K562 (cell line): ENCODE measurements at regions not wholly inside any gene's neighbourhood (a gene's known extent, or its start where the extent isn't known, plus 50 kb on each side); places are given as distances from the start of the nearest gene placed in this dataset.

Experiments
- ATAC-seq: fragments of 200-7000 bp; cut with Tn5 transposase; 3 replicates; pipeline ENCODE4 v1.9.1; 2020; ENCODE audit warnings: moderate library complexity
- BruUV-seq: library from RNA; stranded (reverse); fragments of 400-500 nt; replicated peaks from 2 replicates; lab custom pipeline; 2021; lab: Mats Ljungman, UMichigan
- CTCF ChIA-PET: fragments of 300-600 bp; formaldehyde crosslinking; extraction: SDS; loops from one replicate; lab custom pipeline; 2021; ENCODE audit warnings: low intra/inter-chr PET ratio; lab: Yijun Ruan, JAX
- POLR2A ChIA-PET: fragments of 300-600, 350-650 bp; sonication (Branson Sonifier 250); formaldehyde crosslinking; extraction: SDS; loops from one replicate; lab custom pipeline; 2021; ENCODE audit warnings: antibody characterized with exemption, inconsistent platforms; lab: Yijun Ruan, JAX
- DNase-seq, 4 experiments: peaks; one replicate each; pipeline versions ENCODE4 v3.0.0 to v3.0.0-alpha.2; 2011 to 2018; ENCODE audit warnings: low spot score in 3 of 4, mixed read lengths in 3 of 4; ENCODE audit errors: extremely low read depth in 1 of 4
- FAIRE-seq: peaks from 2 replicates; lab custom pipeline; 2011; peaks lifted over from hg19 to GRCh38; lab: Jason Lieb, UNC
- H2AFZ ChIP-seq: 2 replicates; pipeline ENCODE4 v1.6.0; 2011; ENCODE audit warnings: low read depth, low read length, control low read depth, inconsistent platforms
- H3K27ac ChIP-seq: fragments of 200-600 bp; 3 replicates; pipeline ENCODE4 v1.8.0; 2011; ENCODE audit warnings: low read depth, mild to moderate bottlenecking, control low read depth, inconsistent platforms, low read length, moderate library complexity, mixed read lengths; ENCODE audit errors: extremely low read depth
- H3K27me3 ChIP-seq, 2 experiments: fragments of 300-600 bp in 1 of 2; 2 replicates in 1 of 2; 3 replicates in 1 of 2; pipeline versions ENCODE4 v1.6.0 to v1.8.0; 2011; ENCODE audit warnings: inconsistent platforms in 2 of 2, low read length in 2 of 2, mild to moderate bottlenecking in 1 of 2, mixed read lengths in 1 of 2, moderate library complexity in 1 of 2; ENCODE audit not compliant: control insufficient read depth in 2 of 2, insufficient read depth in 2 of 2
- H3K36me3 ChIP-seq: fragments of 300-600 bp; 3 replicates; pipeline ENCODE4 v1.8.0; 2011; ENCODE audit warnings: mild to moderate bottlenecking, low read length, inconsistent platforms; ENCODE audit not compliant: control insufficient read depth, insufficient read depth
- H3K4me1 ChIP-seq, 2 experiments: fragments of 200-600 bp in 1 of 2; replicated peaks in 1 of 2; 2 replicates in 1 of 2; 3 replicates in 1 of 2; pipeline versions ENCODE4 v1.5.1 to v1.8.0; 2011; ENCODE audit warnings: inconsistent platforms in 2 of 2, low read length in 2 of 2, mild to moderate bottlenecking in 1 of 2, mixed read lengths in 1 of 2, moderate library complexity in 1 of 2; ENCODE audit not compliant: control insufficient read depth in 2 of 2, insufficient read depth in 2 of 2
- H3K4me2 ChIP-seq: 2 replicates; pipeline ENCODE4 v1.6.1; 2011; ENCODE audit warnings: low read length, control low read depth, inconsistent platforms, mixed read lengths; ENCODE audit not compliant: insufficient read depth
- H3K4me3 ChIP-seq: fragments of 200-600 bp; sonication (generic), shearing (Covaris generic); 2 replicates; pipeline ENCODE4 v1.5.1; 2016; ENCODE audit warnings: control low read depth, inconsistent platforms
- H3K79me2 ChIP-seq: fragments of 200-600 bp; 3 replicates; pipeline ENCODE4 v1.8.0; 2011; ENCODE audit warnings: low read length, inconsistent platforms; ENCODE audit not compliant: control insufficient read depth, insufficient read depth
- H3K9ac ChIP-seq, 2 experiments: 2 replicates each; pipeline versions ENCODE4 v1.6.0 to v1.6.1; 2011; ENCODE audit warnings: low read depth in 2 of 2, low read length in 2 of 2, control low read depth in 1 of 2, inconsistent platforms in 1 of 2, mild to moderate bottlenecking in 1 of 2, mixed read lengths in 1 of 2; ENCODE audit not compliant: insufficient read depth in 1 of 2
- H3K9me1 ChIP-seq: one replicate; pipeline ENCODE4 v1.6.0; 2011; ENCODE audit warnings: inconsistent platforms, mild to moderate bottlenecking, low read length, moderate library complexity; ENCODE audit not compliant: control insufficient read depth, insufficient read depth
- H3K9me3 ChIP-seq: replicated peaks from 2 replicates; pipeline ENCODE4 v1.5.1; 2011; ENCODE audit warnings: low read depth, low read length, inconsistent platforms; ENCODE audit not compliant: control insufficient read depth, insufficient read depth
- H4K20me1 ChIP-seq: replicated peaks from 2 replicates; pipeline ENCODE4 v1.6.1; 2011; ENCODE audit warnings: low read length, inconsistent platforms, mixed read lengths; ENCODE audit not compliant: control insufficient read depth, insufficient read depth
- JUNB ChIP-seq: fragments of 450-650 bp; formaldehyde crosslinking; conservative IDR thresholded peaks from 2 replicates; pipeline ENCODE4 v1.4.0; 2020; ENCODE audit warnings: mild to moderate bottlenecking
- KAT2B ChIP-seq: IDR thresholded peaks from one replicate; pipeline ENCODE4 v1.6.1; 2012; ENCODE audit warnings: low read depth, mild to moderate bottlenecking, control low read depth, inconsistent platforms, low read length, moderate library complexity
- NEUROD1 ChIP-seq: fragments of 150-350 bp; IDR thresholded peaks from 2 replicates; pipeline ENCODE4 v1.6.1; 2014; ENCODE audit warnings: borderline replicate concordance, low read length, low read depth; ENCODE audit not compliant: partially characterized antibody
- NONO ChIP-seq, 2 experiments: fragments of 200-400 bp in 1 of 2; fragments of 450-650 bp in 1 of 2; formaldehyde crosslinking in 1 of 2; IDR thresholded peaks; 2 replicates each; pipeline ENCODE4 v1.6.1; 2017; ENCODE audit warnings: low read depth in 2 of 2, mild to moderate bottlenecking in 2 of 2, moderate library complexity in 2 of 2, low read length in 1 of 2
- RUNX1 ChIP-seq: sonication (generic); IDR thresholded peaks from 2 replicates; pipeline ENCODE4 v1.6.1; 2016; ENCODE audit warnings: antibody characterized with exemption, low read depth
- ZNF707 ChIP-seq: fragments of 250-450 bp; sonication (Bioruptor Pico); conservative IDR thresholded peaks from 2 replicates; pipeline ENCODE4 v1.8.0; 2022; ENCODE audit warnings: inconsistent platforms, mild to moderate bottlenecking, moderate library complexity
- WGBS: fragments of 100-300 bp; shearing (Covaris generic); methylation state at CpG from one replicate; pipeline ENCODE4 v1.1.6; 2016; ENCODE audit warnings: low coverage, mixed read lengths; ENCODE audit not compliant: insufficient coverage; ENCODE audit errors: missing lambda C conversion rate; 5-methylcytosine and 5-hydroxymethylcytosine counted together
- in situ Hi-C: fragments of 300-500 bp; cut with MboI; formaldehyde crosslinking; loops from 4 replicates; pipeline ENCODE4 v1.15.0; 2018; ENCODE audit warnings: inconsistent platforms, mixed read lengths
- intact Hi-C: fragments of 100-400 bp; cut with micrococcal nuclease; formaldehyde crosslinking; loops from 2 replicates; pipeline ENCODE4 v1.14.2; 2022
- TF ChIP-seq, protein P1 (sequence below): sonication (generic); formaldehyde crosslinking; IDR thresholded peaks from 2 replicates; pipeline ENCODE4 v1.8.1; 2022; ENCODE audit warnings: missing genetic modification reagents
- TF ChIP-seq, protein P2 (sequence below): IDR thresholded peaks from 2 replicates; pipeline ENCODE4 v1.6.1; 2012; ENCODE audit warnings: low read depth, low read length, improper control_type of control experiment, borderline replicate concordance
- TF ChIP-seq, protein P3 (sequence below): fragments of 450-650 bp; IDR thresholded peaks from 2 replicates; pipeline ENCODE4 v1.7.0; 2016; ENCODE audit warnings: borderline replicate concordance
- TF ChIP-seq, protein P4 (sequence below): fragments of 250-450 bp; sonication (Bioruptor Pico); IDR thresholded peaks from 2 replicates; pipeline ENCODE4 v1.4.0; 2020; ENCODE audit warnings: mild to moderate bottlenecking, moderate library complexity
- TF ChIP-seq, protein P5 (sequence below): fragments of 450-650 bp; IDR thresholded peaks from 2 replicates; pipeline ENCODE4 v1.6.1; 2016; ENCODE audit warnings: borderline replicate concordance
- TF ChIP-seq, protein P6 (sequence below), 2 experiments: IDR thresholded peaks; 2 replicates each; pipeline ENCODE4 v1.6.1; 2011; ENCODE audit warnings: borderline replicate concordance in 1 of 2, control low read depth in 1 of 2, low read depth in 1 of 2, low read length in 1 of 2, mild to moderate bottlenecking in 1 of 2, mixed read lengths in 1 of 2, moderate library complexity in 1 of 2; ENCODE audit not compliant: insufficient read depth in 1 of 2, insufficient read length in 1 of 2, poor library complexity in 1 of 2, severe bottlenecking in 1 of 2; ENCODE audit errors: extremely low read depth in 1 of 2

DNA sequence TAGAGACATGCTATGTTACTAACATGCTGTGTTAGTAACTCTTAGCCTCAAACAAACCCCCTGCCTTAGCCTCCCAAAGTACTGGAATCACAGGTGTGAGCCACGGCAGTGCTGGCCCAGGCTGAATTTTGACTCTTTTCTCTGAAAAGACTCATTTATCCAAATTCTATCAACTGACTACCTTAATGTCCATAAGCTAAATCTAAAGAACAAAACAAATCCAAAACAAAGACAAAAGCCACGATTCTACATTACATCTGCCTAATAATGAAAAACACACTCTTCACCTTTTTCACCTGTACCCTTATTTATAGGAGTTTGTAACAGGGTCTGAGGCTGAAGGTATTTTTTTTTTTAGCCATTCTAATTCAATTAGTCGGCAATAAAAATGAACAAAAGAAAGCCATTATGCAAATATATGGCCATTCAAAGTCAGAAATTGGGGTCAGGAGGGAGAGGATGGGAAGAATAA is 432.5 kb downstream of the RBFOX1 start:
- Histone ChIP-seq H3K4me3 (no peak overlapping the region), H3K9ac (no peak overlapping the region), H3K4me1 (no peaks in the 10 kb centered on the region), H3K79me2 (no peaks in the 10 kb centered on the region), H3K9me1 (no peaks in the 10 kb centered on the region), H3K36me3 (no peaks in the 10 kb centered on the region), H3K27ac (no peak overlapping the region), H3K4me2 (no peak overlapping the region), H2AFZ (no peak overlapping the region), H3K27me3 (no peaks in the 10 kb centered on the region), H4K20me1 (no peaks in the 10 kb centered on the region; the same call in 1 of the 2 replicates), H3K9me3 (no peaks in the 10 kb centered on the region)
- FAIRE-seq, result no peak
- ChIA-PET POLR2A (no interaction called here), CTCF (no interaction called here)
- ATAC-seq, result no peak
- intact Hi-C loops (no loop called here), in situ Hi-C loops (no loop called here)
- no peak for DNase-seq
- WGBS, result 2% methylated on average over 3 of the region's 3 CpGs
- no TSS peak for BruUV-seq
- TF ChIP-seq KAT2B (no peak), JUNB (CRISPR knock-in tag) (no peak), ZNF707 (CRISPR knock-in tag) (no peak), NONO (IDR thresholded peaks at IDR 0.05; ENCODE audit: low read depth in 2 of 2, low read length in 1 of 2) (no peak), RUNX1 (no peak), NEUROD1 (no peak)
- TF ChIP-seq, protein P1, sequence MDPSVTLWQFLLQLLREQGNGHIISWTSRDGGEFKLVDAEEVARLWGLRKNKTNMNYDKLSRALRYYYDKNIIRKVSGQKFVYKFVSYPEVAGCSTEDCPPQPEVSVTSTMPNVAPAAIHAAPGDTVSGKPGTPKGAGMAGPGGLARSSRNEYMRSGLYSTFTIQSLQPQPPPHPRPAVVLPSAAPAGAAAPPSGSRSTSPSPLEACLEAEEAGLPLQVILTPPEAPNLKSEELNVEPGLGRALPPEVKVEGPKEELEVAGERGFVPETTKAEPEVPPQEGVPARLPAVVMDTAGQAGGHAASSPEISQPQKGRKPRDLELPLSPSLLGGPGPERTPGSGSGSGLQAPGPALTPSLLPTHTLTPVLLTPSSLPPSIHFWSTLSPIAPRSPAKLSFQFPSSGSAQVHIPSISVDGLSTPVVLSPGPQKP (CRISPR knock-in tag), result no peak
- TF ChIP-seq, protein P2, sequence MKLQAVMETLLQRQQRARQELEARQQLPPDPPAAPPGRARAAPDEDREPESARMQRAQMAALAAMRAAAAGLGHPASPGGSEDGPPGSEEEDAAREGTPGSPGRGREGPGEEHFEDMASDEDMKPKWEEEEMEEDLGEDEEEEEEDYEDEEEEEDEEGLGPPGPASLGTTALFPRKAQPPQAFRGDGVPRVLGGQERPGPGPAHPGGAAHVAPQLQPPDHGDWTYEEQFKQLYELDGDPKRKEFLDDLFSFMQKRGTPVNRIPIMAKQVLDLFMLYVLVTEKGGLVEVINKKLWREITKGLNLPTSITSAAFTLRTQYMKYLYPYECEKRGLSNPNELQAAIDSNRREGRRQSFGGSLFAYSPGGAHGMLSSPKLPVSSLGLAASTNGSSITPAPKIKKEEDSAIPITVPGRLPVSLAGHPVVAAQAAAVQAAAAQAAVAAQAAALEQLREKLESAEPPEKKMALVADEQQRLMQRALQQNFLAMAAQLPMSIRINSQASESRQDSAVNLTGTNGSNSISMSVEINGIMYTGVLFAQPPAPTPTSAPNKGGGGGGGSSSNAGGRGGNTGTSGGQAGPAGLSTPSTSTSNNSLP, result no peak
- TF ChIP-seq, protein P3, sequence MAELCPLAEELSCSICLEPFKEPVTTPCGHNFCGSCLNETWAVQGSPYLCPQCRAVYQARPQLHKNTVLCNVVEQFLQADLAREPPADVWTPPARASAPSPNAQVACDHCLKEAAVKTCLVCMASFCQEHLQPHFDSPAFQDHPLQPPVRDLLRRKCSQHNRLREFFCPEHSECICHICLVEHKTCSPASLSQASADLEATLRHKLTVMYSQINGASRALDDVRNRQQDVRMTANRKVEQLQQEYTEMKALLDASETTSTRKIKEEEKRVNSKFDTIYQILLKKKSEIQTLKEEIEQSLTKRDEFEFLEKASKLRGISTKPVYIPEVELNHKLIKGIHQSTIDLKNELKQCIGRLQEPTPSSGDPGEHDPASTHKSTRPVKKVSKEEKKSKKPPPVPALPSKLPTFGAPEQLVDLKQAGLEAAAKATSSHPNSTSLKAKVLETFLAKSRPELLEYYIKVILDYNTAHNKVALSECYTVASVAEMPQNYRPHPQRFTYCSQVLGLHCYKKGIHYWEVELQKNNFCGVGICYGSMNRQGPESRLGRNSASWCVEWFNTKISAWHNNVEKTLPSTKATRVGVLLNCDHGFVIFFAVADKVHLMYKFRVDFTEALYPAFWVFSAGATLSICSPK, result no peak
- TF ChIP-seq, protein P4, sequence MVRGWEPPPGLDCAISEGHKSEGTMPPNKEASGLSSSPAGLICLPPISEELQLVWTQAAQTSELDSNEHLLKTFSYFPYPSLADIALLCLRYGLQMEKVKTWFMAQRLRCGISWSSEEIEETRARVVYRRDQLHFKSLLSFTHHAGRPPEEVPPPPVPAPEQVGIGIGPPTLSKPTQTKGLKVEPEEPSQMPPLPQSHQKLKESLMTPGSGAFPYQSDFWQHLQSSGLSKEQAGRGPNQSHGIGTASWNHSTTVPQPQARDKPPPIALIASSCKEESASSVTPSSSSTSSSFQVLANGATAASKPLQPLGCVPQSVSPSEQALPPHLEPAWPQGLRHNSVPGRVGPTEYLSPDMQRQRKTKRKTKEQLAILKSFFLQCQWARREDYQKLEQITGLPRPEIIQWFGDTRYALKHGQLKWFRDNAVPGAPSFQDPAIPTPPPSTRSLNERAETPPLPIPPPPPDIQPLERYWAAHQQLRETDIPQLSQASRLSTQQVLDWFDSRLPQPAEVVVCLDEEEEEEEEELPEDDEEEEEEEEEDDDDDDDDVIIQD (CRISPR knock-in tag), result no peak
- TF ChIP-seq, protein P5, sequence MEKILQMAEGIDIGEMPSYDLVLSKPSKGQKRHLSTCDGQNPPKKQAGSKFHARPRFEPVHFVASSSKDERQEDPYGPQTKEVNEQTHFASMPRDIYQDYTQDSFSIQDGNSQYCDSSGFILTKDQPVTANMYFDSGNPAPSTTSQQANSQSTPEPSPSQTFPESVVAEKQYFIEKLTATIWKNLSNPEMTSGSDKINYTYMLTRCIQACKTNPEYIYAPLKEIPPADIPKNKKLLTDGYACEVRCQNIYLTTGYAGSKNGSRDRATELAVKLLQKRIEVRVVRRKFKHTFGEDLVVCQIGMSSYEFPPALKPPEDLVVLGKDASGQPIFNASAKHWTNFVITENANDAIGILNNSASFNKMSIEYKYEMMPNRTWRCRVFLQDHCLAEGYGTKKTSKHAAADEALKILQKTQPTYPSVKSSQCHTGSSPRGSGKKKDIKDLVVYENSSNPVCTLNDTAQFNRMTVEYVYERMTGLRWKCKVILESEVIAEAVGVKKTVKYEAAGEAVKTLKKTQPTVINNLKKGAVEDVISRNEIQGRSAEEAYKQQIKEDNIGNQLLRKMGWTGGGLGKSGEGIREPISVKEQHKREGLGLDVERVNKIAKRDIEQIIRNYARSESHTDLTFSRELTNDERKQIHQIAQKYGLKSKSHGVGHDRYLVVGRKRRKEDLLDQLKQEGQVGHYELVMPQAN, result no peak
- TF ChIP-seq, protein P6, sequence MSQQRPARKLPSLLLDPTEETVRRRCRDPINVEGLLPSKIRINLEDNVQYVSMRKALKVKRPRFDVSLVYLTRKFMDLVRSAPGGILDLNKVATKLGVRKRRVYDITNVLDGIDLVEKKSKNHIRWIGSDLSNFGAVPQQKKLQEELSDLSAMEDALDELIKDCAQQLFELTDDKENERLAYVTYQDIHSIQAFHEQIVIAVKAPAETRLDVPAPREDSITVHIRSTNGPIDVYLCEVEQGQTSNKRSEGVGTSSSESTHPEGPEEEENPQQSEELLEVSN (IDR thresholded peaks at IDR 0.05; ENCODE audit: borderline replicate concordance in 1 of 2, extremely low read depth in 1 of 2, insufficient read depth in 1 of 2, insufficient read length in 1 of 2, low read depth in 1 of 2, low read length in 1 of 2, poor library complexity in 1 of 2, severe bottlenecking in 1 of 2), result no peak
